Activated CD8-positive, alpha-beta T cell treated with anti-CD3 and anti-CD28 coated beads, Interleukin-2, amount 10 ng/mL, durations not matched to agents 7 days and 5 days (primary cell): ENCODE measurements at regions not wholly inside any gene's neighbourhood (a gene's known extent, or its start where the extent isn't known, plus 50 kb on each side); places are given as distances from the start of the nearest gene placed in this dataset.

ENCODE experiments used
- ATAC-seq: fragments of 150-1000 bp; cut with Tn5 transposase; one replicate; pipeline ENCODE4 v1.10.0; 2021; ENCODE audit warnings: moderate library complexity
- CTCF ChIA-PET: fragments of 350-600 bp; sonication (Branson Sonifier 250); formaldehyde crosslinking; loops from one replicate; lab custom pipeline; 2021; ENCODE audit warnings: antibody characterized with exemption; lab: Charles Lee
- POLR2A ChIA-PET: fragments of 350-600 bp; sonication (Branson Sonifier 250); formaldehyde crosslinking; loops from one replicate; lab custom pipeline; 2021; ENCODE audit warnings: antibody characterized with exemption; lab: Charles Lee
- DNase-seq: peaks from one replicate; pipeline ENCODE4 v3.0.0-alpha.2; 2020
- H3K27ac Mint-ChIP-seq: one replicate; pipeline ENCODE4 v1.8.0; 2021; ENCODE audit warnings: mild to moderate bottlenecking, mixed read lengths
- H3K27me3 Mint-ChIP-seq: one replicate; pipeline ENCODE4 v1.8.0; 2021; ENCODE audit warnings: low read depth, mixed read lengths
- H3K36me3 Mint-ChIP-seq: one replicate; pipeline ENCODE4 v1.8.0; 2021; ENCODE audit warnings: low read depth, mixed read lengths
- H3K4me1 Mint-ChIP-seq: one replicate; pipeline ENCODE4 v1.8.0; 2021; ENCODE audit warnings: low read depth, mixed read lengths
- H3K4me3 Mint-ChIP-seq: one replicate; pipeline ENCODE4 v1.8.0; 2021; ENCODE audit warnings: mild to moderate bottlenecking, mixed read lengths
- H3K9me3 Mint-ChIP-seq: one replicate; pipeline ENCODE4 v1.8.0; 2022; ENCODE audit warnings: mixed read lengths; ENCODE audit not compliant: insufficient read depth

DNA sequence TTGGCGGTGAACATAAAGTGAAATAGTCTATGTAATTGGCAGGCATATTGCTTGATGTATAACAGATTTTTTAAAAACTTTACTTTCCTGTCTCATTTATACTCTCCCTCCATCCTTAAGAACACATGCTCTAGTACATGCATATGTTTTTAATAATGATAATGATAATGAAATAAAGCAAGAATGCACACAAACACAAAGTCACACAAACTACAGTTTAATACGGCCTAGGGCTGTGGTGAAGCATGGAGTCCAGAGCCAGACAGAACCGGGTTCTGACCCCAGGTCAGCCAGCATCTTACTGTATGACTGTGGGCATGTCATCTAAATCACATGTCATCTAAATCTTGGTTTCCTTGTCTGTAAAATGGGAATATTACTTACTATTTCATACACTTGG is 324.9 kb upstream of the NFIA start:
- Mint-ChIP-seq H3K27me3 (no peaks in the 10 kb centered on the region), H3K4me1 (no peaks in the 10 kb centered on the region), H3K36me3 (no peaks in the 10 kb centered on the region), H3K27ac (no peak overlapping the region), H3K9me3 (no peaks in the 10 kb centered on the region), H3K4me3 (no peak overlapping the region)
- DNase-seq (no peak), ATAC-seq (no peak)
- POLR2A ChIA-PET: interaction anchor here (0.6 kb wide), 1 partner anchor 688 kb away, joined by 3 read pairs; no protein-coding TSS in a partner anchor
- CTCF ChIA-PET: no interaction called here

DNA sequence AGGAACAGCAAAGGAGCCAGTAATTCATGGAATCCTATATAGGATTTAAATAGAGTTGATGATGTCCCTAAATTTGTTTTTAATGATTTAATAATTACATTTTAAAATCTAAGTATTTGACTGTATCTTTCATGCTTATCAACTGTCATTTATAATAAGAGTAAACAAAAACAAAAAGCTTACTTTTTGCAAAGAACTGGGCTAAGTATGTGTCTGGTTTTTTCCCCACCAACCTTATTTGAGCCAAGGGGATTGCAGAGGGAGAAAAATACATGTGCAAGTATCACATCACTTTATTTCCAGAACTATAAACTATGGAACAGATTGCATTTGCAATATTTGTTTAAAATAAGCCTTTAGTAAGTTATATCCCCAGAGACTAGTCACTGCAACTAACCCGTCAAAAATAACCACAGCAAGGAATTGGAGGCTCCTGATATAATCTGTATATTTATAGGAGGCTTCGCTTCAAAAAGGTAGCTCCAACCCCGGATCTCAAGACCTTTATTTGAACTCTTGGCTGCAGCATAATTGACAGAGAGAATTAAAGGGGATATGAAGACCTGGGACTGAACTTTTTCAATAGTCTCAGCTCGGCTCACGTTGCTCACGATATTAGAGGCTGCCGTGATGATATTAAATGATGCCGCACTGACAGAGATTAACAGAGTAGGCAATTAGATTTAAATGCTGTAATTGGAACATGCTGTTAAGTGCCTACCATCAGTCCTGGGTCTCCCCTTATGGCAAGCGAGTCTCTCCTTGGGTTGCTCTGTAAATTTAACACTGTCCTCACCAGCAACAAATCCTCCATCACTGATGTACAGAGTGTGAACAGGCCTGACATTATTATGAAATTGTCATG is 329.1 kb upstream of the NFIA start:
- POLR2A ChIA-PET: no interaction called here
- H3K27ac Mint-ChIP-seq: no peak overlapping the region
- CTCF ChIA-PET: no interaction called here
- no peaks in the 10 kb centered on the region for H3K4me1 Mint-ChIP-seq
- no peaks in the 10 kb centered on the region for H3K9me3 Mint-ChIP-seq
- DNase-seq: no peak
- H3K36me3 Mint-ChIP-seq: no peaks in the 10 kb centered on the region
- ATAC-seq: no peak
- no peak overlapping the region for H3K4me3 Mint-ChIP-seq
- H3K27me3 Mint-ChIP-seq: no peaks in the 10 kb centered on the region

DNA sequence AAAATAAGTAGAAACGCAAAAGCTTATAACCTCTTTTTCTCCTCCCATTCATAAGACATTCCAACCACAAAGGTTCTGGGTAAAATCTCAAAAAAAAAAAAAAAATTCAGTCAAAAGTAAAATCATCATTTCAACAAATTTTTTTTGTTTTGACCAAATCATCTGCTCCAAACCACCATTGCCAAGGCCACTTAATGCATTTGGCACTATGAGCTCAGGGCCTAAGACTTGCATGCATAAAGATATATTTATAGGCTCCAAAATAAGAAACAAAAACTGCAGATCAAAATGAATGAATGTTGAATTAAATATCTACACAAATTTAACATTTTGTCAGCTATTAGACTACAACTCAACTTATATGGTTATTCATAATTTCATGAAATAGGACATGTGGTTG is 331.1 kb upstream of the NFIA start:
- Mint-ChIP-seq H3K4me3 (no peak overlapping the region), H3K9me3 (no peaks in the 10 kb centered on the region), H3K27ac (no peak overlapping the region), H3K27me3 (no peaks in the 10 kb centered on the region), H3K36me3 (no peaks in the 10 kb centered on the region), H3K4me1 (no peaks in the 10 kb centered on the region)
- CTCF ChIA-PET: no interaction called here
- POLR2A ChIA-PET: no interaction called here
- ATAC-seq (no peak), DNase-seq (no peak)

DNA sequence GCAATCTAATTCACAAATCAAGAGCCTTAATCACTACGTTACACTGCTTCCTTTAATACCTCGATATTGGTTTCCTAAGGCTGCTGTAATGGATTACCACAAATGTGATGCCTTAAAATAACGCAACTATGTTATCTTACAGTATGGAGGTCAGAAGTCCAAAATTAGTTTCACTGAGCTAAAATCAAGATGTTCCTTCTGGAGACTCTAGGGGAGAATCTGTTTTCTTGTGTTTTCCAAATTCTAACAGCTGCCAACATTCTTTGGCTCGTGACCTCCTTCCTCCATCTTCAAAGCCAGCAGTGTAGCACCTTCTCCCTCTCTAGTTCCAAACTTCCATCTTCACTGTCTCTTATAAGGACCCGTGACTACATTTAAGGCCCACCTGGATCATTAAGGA is 335.0 kb upstream of the NFIA start:
- Mint-ChIP-seq H3K4me3 (no peak overlapping the region), H3K27ac (no peak overlapping the region), H3K4me1 (no peaks in the 10 kb centered on the region), H3K9me3 (no peaks in the 10 kb centered on the region), H3K27me3 (no peaks in the 10 kb centered on the region), H3K36me3 (no peaks in the 10 kb centered on the region)
- ChIA-PET POLR2A (no interaction called here), CTCF (no interaction called here)
- DNase-seq: no peak
- no peak for ATAC-seq

DNA sequence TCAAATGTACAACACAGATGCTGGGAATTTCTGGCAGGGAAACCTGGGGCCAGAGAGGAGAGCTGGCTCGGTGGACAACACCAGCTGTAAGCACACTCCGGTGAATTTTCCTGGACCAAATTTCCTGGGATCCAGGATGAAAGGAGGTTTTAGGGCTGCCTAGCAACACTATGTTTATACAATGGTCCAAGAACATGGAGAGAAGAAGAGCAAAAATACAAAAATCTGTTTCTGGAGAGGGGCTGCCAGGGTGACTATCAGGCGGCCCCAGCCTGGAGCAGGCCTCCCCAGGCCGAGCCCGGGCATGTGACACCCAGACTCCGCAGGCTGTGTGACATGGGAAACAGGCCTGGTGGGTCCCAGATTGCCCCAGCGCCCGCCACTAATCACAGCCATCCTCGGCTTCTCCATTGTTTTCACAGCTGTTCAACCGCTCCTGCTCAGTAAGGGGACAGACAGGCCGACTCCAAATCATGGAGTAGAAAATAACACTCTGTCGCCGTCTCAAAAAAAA is 336.0 kb upstream of the NFIA start:
- Mint-ChIP-seq H3K4me3 (no peak overlapping the region), H3K9me3 (no peaks in the 10 kb centered on the region), H3K4me1 (no peaks in the 10 kb centered on the region), H3K27me3 (no peaks in the 10 kb centered on the region), H3K36me3 (no peaks in the 10 kb centered on the region), H3K27ac (no peak overlapping the region)
- DNase-seq (no peak), ATAC-seq (no peak)
- POLR2A ChIA-PET: no interaction called here
- CTCF ChIA-PET: no interaction called here

DNA sequence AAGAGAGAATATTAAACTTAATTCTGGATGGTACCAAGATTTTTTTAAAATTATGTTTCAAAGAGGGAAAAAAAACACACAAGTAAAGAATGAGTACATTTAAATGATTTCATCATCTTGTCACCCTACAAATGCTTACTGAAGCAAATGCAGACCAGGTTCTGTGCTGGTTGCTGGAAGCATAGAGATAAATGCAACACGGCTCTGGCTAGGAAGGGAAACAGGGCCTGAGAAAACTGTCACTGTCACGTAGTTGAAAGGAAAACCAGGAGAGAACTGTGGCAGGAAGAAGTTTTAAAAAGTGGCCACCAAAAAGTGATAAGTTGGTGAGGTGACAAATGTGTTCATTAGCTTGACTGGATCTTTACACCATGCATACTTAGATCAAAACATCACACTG is 336.9 kb upstream of the NFIA start:
- H3K27me3 Mint-ChIP-seq: no peaks in the 10 kb centered on the region
- H3K4me1 Mint-ChIP-seq: no peaks in the 10 kb centered on the region
- no peaks in the 10 kb centered on the region for H3K36me3 Mint-ChIP-seq
- POLR2A ChIA-PET: no interaction called here
- DNase-seq: no peak
- no peak overlapping the region for H3K27ac Mint-ChIP-seq
- no peak overlapping the region for H3K4me3 Mint-ChIP-seq
- no peaks in the 10 kb centered on the region for H3K9me3 Mint-ChIP-seq
- CTCF ChIA-PET: no interaction called here
- ATAC-seq: no peak

DNA sequence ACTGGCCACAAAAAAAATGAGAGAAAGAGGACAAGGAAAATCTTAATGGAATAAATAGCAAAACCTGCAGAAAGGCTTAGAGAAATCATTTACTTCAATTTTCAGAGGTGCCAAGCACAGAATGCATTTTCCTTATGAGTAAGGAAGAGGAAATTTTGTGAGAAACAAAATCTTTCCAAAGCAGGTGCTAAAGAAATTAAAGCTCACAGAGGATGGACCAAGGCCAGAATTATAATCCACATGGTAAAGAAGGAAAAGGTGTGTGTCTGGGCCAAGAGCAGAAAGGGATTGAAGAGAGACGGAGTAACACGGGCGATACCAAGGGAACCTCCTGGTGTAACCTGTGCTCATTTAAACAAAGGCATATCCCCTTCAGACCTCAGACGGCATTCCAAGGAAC is 340.0 kb upstream of the NFIA start:
- POLR2A ChIA-PET: no interaction called here
- Mint-ChIP-seq H3K27ac (no peak overlapping the region), H3K27me3 (no peaks in the 10 kb centered on the region), H3K36me3 (no peaks in the 10 kb centered on the region), H3K4me1 (no peaks in the 10 kb centered on the region), H3K4me3 (no peak overlapping the region), H3K9me3 (no peaks in the 10 kb centered on the region)
- DNase-seq (no peak), ATAC-seq (no peak)
- CTCF ChIA-PET: no interaction called here

DNA sequence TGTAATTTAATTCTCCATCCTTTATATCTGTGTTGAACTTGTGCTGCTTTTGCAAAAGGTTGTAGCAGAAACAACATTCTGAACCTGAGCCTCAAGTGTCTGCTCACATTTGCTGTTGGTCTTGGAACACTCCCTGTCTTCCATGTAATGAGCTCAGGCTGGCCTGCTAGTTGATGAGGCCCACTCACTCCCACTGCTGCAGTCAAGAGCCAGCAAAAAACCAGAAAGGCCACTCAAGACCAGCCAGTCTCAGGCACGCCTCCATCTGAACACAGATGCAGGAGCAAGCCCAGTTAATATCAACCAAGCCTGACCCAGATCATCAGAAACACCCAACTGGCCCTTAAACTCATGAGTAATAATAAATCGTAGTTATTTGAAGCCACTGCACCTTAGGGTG is 342.2 kb upstream of the NFIA start:
- no peak overlapping the region for H3K27ac Mint-ChIP-seq
- ATAC-seq (no peak), DNase-seq (no peak)
- H3K4me1 Mint-ChIP-seq: no peaks in the 10 kb centered on the region
- ChIA-PET POLR2A (no interaction called here), CTCF (no interaction called here)
- H3K36me3 Mint-ChIP-seq: no peaks in the 10 kb centered on the region
- no peaks in the 10 kb centered on the region for H3K9me3 Mint-ChIP-seq
- H3K27me3 Mint-ChIP-seq: no peaks in the 10 kb centered on the region
- H3K4me3 Mint-ChIP-seq: no peak overlapping the region

DNA sequence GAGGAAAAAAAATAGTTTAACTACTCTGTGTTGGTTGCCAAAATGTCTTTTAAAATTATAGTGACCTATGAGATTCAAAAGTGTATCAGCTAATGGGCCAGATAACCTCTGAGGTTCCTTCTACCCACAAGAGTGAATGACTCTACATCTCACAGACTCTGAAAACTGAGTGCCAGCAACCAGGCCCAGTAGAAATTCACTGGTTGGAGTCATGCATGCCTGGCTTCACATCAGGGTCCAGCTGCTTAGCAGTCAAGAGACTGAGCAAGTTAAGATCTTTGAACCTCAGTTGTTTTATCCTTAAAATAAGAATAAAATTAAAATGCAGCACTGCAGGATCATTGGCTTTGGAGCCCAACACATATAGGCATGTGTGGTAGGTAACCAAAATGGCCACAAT is 342.6 kb upstream of the NFIA start:
- no peaks in the 10 kb centered on the region for H3K36me3 Mint-ChIP-seq
- H3K9me3 Mint-ChIP-seq: no peaks in the 10 kb centered on the region
- no peak for ATAC-seq
- H3K4me1 Mint-ChIP-seq: no peaks in the 10 kb centered on the region
- DNase-seq: no peak
- no peak overlapping the region for H3K4me3 Mint-ChIP-seq
- ChIA-PET POLR2A (no interaction called here), CTCF (no interaction called here)
- H3K27me3 Mint-ChIP-seq: no peaks in the 10 kb centered on the region
- no peak overlapping the region for H3K27ac Mint-ChIP-seq

DNA sequence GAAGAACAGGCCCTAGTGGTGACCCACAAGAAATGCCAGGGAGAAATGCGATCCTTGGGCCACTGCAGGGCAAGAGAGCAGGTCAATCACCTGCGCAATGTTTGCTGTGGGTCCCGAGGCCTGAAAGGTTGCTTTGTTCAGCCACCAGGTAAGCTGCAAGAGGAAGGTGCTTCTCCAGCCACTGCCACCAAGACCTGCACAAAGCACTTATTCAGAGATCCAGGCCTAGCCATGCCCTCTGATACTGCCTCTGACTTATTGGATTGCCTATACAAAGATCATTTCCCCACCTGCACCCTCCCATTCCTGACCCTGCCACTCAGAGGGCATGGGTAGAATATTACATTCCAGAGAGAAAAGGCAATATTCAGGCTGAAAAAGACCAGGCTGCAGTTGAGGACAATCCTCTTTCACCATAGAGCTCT is 349.4 kb upstream of the NFIA start:
- H3K36me3 Mint-ChIP-seq: no peaks in the 10 kb centered on the region
- ATAC-seq (no peak), DNase-seq (no peak)
- ChIA-PET CTCF (no interaction called here), POLR2A (no interaction called here)
- H3K27me3 Mint-ChIP-seq: no peaks in the 10 kb centered on the region
- no peaks in the 10 kb centered on the region for H3K9me3 Mint-ChIP-seq
- H3K27ac Mint-ChIP-seq: no peak overlapping the region
- H3K4me1 Mint-ChIP-seq: no peaks in the 10 kb centered on the region
- H3K4me3 Mint-ChIP-seq: no peak overlapping the region

DNA sequence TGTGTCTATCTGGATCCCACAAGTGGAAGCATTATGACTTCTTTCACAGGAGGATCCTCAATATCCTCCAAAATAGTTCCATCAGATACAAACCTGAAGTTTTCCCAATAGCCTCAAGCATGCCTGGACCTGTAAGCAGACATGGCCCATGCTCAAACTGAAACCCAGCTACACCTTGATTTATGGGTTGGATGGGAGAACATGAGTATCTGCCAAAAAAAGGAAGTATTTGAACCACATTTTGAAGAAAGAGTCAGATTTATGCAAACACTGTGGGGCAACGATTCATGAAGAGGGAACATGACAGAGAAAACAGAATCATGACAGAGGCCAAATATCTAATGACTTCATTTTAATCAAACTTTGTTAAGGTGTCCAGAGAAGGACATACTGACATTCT is 351.0 kb upstream of the NFIA start:
- DNase-seq: no peak
- Mint-ChIP-seq H3K36me3 (no peaks in the 10 kb centered on the region), H3K27me3 (no peaks in the 10 kb centered on the region), H3K27ac (no peak overlapping the region), H3K4me1 (no peaks in the 10 kb centered on the region), H3K4me3 (no peak overlapping the region), H3K9me3 (no peaks in the 10 kb centered on the region)
- ATAC-seq: no peak
- ChIA-PET POLR2A (no interaction called here), CTCF (no interaction called here)

DNA sequence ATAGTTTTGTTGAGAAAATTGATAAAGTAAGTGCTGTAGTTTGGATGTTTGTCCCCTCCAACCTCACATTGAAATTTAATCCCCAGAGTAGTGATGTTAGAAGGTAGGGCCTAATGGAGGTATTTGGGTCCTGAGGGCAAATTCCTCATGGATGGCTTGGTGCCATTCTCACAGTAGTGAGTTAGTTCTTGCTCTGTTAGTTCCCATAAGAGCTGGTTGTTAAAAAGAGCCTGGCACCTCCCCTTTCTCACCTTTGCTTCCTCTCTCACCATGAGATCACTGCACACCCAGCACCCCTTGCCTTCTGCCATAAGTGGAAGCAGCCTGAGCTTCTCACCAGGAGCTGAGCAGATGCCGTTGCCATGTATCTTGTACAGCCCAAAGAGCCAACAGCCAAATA is 354.8 kb upstream of the NFIA start:
- H3K36me3 Mint-ChIP-seq: no peaks in the 10 kb centered on the region
- H3K27me3 Mint-ChIP-seq: no peaks in the 10 kb centered on the region
- POLR2A ChIA-PET: no interaction called here
- CTCF ChIA-PET: no interaction called here
- no peaks in the 10 kb centered on the region for H3K9me3 Mint-ChIP-seq
- no peak overlapping the region for H3K4me3 Mint-ChIP-seq
- DNase-seq: no peak
- H3K27ac Mint-ChIP-seq: no peak overlapping the region
- no peaks in the 10 kb centered on the region for H3K4me1 Mint-ChIP-seq
- ATAC-seq: no peak

DNA sequence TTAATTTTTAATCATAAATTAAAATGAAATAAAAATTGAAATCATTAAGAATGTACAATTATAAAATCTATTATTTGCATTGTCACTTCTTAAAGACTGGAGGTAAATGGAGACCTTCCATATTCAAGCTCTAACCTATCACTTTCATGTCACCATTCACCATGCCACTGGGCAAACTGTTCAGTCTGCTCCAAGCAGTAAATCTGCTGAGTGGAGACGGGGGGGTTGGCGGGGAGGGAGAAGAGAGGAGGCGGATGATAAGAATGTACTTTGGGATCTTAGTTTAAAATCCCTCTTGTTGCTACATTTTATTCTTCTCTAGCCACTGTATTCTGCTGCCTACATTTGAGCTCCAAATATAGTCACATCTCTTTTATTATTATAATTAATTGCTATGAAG is 365.9 kb upstream of the NFIA start:
- ChIA-PET CTCF (no interaction called here), POLR2A (no interaction called here)
- Mint-ChIP-seq H3K27ac (no peak overlapping the region), H3K9me3 (no peaks in the 10 kb centered on the region), H3K4me1 (no peaks in the 10 kb centered on the region), H3K4me3 (no peak overlapping the region), H3K27me3 (no peaks in the 10 kb centered on the region), H3K36me3 (no peaks in the 10 kb centered on the region)
- no peak for ATAC-seq
- no peak for DNase-seq
